ENCODE measurements at regions not wholly inside any gene's neighbourhood (a gene's known extent, or its start where the extent isn't known, plus 50 kb on each side); places are given as distances from the start of the nearest gene placed in this dataset.

DNA sequence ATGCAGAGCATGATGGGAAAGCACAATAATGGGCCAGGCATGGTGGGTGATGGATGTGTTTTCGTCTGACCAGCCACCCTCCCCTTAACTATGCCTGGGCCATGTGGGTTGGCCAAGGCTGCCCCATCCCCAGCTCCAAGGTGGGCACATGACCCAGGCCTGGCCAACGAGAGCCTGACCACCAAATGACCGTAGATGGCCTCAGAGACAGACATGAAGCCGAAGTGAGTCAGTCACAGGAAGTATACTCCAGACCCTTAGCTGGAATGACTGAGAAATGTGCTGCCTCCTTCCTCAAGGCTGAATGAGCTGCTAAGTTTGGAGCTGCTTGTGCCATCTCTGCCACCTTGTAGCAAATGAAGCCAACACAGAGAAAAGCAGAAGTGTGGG lies 233.6 kb downstream of the BCL11B start:
- no peak for TF ChIP-seq EZH2 (IDR thresholded peaks at IDR 0.05; ENCODE audit: borderline replicate concordance)
- TF ChIP-seq, protein P1, sequence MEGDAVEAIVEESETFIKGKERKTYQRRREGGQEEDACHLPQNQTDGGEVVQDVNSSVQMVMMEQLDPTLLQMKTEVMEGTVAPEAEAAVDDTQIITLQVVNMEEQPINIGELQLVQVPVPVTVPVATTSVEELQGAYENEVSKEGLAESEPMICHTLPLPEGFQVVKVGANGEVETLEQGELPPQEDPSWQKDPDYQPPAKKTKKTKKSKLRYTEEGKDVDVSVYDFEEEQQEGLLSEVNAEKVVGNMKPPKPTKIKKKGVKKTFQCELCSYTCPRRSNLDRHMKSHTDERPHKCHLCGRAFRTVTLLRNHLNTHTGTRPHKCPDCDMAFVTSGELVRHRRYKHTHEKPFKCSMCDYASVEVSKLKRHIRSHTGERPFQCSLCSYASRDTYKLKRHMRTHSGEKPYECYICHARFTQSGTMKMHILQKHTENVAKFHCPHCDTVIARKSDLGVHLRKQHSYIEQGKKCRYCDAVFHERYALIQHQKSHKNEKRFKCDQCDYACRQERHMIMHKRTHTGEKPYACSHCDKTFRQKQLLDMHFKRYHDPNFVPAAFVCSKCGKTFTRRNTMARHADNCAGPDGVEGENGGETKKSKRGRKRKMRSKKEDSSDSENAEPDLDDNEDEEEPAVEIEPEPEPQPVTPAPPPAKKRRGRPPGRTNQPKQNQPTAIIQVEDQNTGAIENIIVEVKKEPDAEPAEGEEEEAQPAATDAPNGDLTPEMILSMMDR (IDR thresholded peaks at IDR 0.05; ENCODE audit: poor library complexity), result no peak
- TF ChIP-seq EZH2phosphoT487 (IDR thresholded peaks at IDR 0.05; ENCODE audit: low read depth, severe bottlenecking, unreplicated experiment), result no peak
